Middle frontal gyrus (tissue), 1 donor: ENCODE measurements at regions not wholly inside any gene's neighbourhood (a gene's known extent, or its start where the extent isn't known, plus 50 kb on each side); places are given as distances from the start of the nearest gene placed in this dataset.
A peak's percentile ranks its signal among the peaks of the same experiment; 100 is the strongest.
"Not testable (repeated sequence)": the region's sequence is repeated elsewhere in the genome, so short reads cannot be mapped to it uniquely, and the experiment has no call there.

Experiments used
- DNase-seq: peaks from one replicate; pipeline ENCODE4 v3.0.0-alpha.2; 2015; ENCODE audit warnings: low spot score; ENCODE audit errors: extremely low spot score

GRCh38 chr20:55685841-55686240, 319.5 kb downstream of the CBLN4 start:
- DNase-seq: no peak

- no peak for DNase-seq
Observed at GRCh38 chr20:55685425-55685824, 319.9 kb downstream of the CBLN4 start.

GRCh38 chr20:55684578-55684977, 320.7 kb downstream of the CBLN4 start:
- no peak for DNase-seq

GRCh38 chr20:55678970-55679667, 326.2 kb downstream of the CBLN4 start:
- no peak for DNase-seq

- DNase-seq: no peak
Observed at GRCh38 chr20:55678126-55678525, 327.2 kb downstream of the CBLN4 start.

GRCh38 chr20:55677011-55677410, 328.3 kb downstream of the CBLN4 start:
- DNase-seq: no peak

- DNase-seq: no peak
Observed at GRCh38 chr20:55676097-55676496, 329.2 kb downstream of the CBLN4 start.

- no peak for DNase-seq
Observed at GRCh38 chr20:55668631-55669030, 336.7 kb downstream of the CBLN4 start.

- DNase-seq: no peak
Observed at GRCh38 chr20:55667955-55668354, 337.4 kb downstream of the CBLN4 start.

- no peak for DNase-seq
Observed at GRCh38 chr20:55667024-55667423, 338.3 kb downstream of the CBLN4 start.

GRCh38 chr20:55656231-55656775, 349.0 kb downstream of the CBLN4 start:
- peak; percentile 44 for DNase-seq

- DNase-seq: no peak
Observed at GRCh38 chr20:55650657-55651360, 354.5 kb downstream of the CBLN4 start.

GRCh38 chr20:55649254-55649653, 356.1 kb downstream of the CBLN4 start:
- DNase-seq: no peak

- DNase-seq: no peak
Observed at GRCh38 chr20:55646851-55647250, 358.5 kb downstream of the CBLN4 start.

- no peak for DNase-seq
Observed at GRCh38 chr20:55641497-55641896, 363.8 kb downstream of the CBLN4 start.

- DNase-seq: no peak
Observed at GRCh38 chr20:55635870-55636269, 369.4 kb downstream of the CBLN4 start.

GRCh38 chr20:55632592-55632991, 372.7 kb downstream of the CBLN4 start:
- no peak for DNase-seq

- not testable (repeated sequence) for DNase-seq
Observed at GRCh38 chr20:55629143-55629542, 376.2 kb downstream of the CBLN4 start.

- no peak for DNase-seq
Observed at GRCh38 chr20:55626716-55627115, 378.6 kb downstream of the CBLN4 start.

GRCh38 chr20:55616367-55616766, 389.0 kb downstream of the CBLN4 start:
- no peak for DNase-seq

GRCh38 chr20:55615818-55616217, 389.5 kb downstream of the CBLN4 start:
- no peak for DNase-seq

GRCh38 chr20:55614220-55614757, 391.0 kb downstream of the CBLN4 start:
- no peak for DNase-seq
